GM12865 (cell line): ENCODE measurements at regions not wholly inside any gene's neighbourhood (a gene's known extent, or its start where the extent isn't known, plus 50 kb on each side); places are given as distances from the start of the nearest gene placed in this dataset.

Experiments used
- DNase-seq: peaks from one replicate; pipeline ENCODE4 v3.0.0; 2010; ENCODE audit warnings: low read depth
- H3K4me3 ChIP-seq: 2 replicates; pipeline ENCODE4 v1.5.1; 2011; ENCODE audit warnings: mild to moderate bottlenecking, low read depth, low read length, control low read depth
- CTCF ChIP-seq: IDR thresholded peaks from 2 replicates; pipeline ENCODE4 v1.5.1; 2011; ENCODE audit warnings: low read length, control low read depth, low read depth, inconsistent platforms; ENCODE audit not compliant: insufficient read depth; ENCODE audit errors: missing control alignments

GRCh38 chr12:43294916-43295315, 257.1 kb downstream of the ADAMTS20 start:
- H3K4me3 ChIP-seq, result no peak overlapping the region
- no peak for DNase-seq
- no peak for TF ChIP-seq CTCF

GRCh38 chr12:43294147-43294546, 257.9 kb downstream of the ADAMTS20 start:
- no peak for TF ChIP-seq CTCF
- no peak overlapping the region for H3K4me3 ChIP-seq
- no peak for DNase-seq

GRCh38 chr12:43293396-43293795, 258.6 kb downstream of the ADAMTS20 start:
- TF ChIP-seq CTCF, result no peak
- no peak for DNase-seq
- H3K4me3 ChIP-seq, result no peak overlapping the region

GRCh38 chr12:43292699-43293098, 259.3 kb downstream of the ADAMTS20 start:
- DNase-seq, result no peak
- TF ChIP-seq CTCF, result no peak
- H3K4me3 ChIP-seq, result no peak overlapping the region

- no peak overlapping the region for H3K4me3 ChIP-seq
- no peak for TF ChIP-seq CTCF
- DNase-seq, result no peak
These were observed 260.5 kb downstream of the ADAMTS20 start for GRCh38 chr12:43291516-43291915.

- no peak for DNase-seq
- TF ChIP-seq CTCF, result no peak
- no peak overlapping the region for H3K4me3 ChIP-seq
These were observed 261.2 kb downstream of the ADAMTS20 start for GRCh38 chr12:43290836-43291235.

- H3K4me3 ChIP-seq, result no peak overlapping the region
- DNase-seq, result no peak
- TF ChIP-seq CTCF, result no peak
These were observed 262.6 kb downstream of the ADAMTS20 start for GRCh38 chr12:43289426-43289801.
